ENCODE measurements at regions not wholly inside any gene's neighbourhood (a gene's known extent, or its start where the extent isn't known, plus 50 kb on each side); places are given as distances from the start of the nearest gene placed in this dataset.

GRCh38 chr10:36491926-36492325 lies 633.5 kb upstream of the ANKRD30A start:
- no peak overlapping the region for H3K4me2 ChIP-seq (ENCODE audit: insufficient read depth, low read length)
- FAIRE-seq: no peak
- H3K27me3 ChIP-seq (ENCODE audit: control insufficient read depth in 2 of 2, insufficient read depth in 2 of 2, low read length in 2 of 2): no peaks in the 10 kb centered on the region
- no peak for TF ChIP-seq MYC (IDR thresholded peaks at IDR 0.05; ENCODE audit: low read depth, low read length)
- TF ChIP-seq FOS (IDR thresholded peaks at IDR 0.05; ENCODE audit: borderline replicate concordance, insufficient read depth, low read length): no peak
- TF ChIP-seq, protein P1, sequence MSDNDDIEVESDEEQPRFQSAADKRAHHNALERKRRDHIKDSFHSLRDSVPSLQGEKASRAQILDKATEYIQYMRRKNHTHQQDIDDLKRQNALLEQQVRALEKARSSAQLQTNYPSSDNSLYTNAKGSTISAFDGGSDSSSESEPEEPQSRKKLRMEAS (IDR thresholded peaks at IDR 0.05; ENCODE audit: insufficient read depth, insufficient read length): no peak
- no peak for TF ChIP-seq POLR2AphosphoS5 (IDR thresholded peaks at IDR 0.05; ENCODE audit: insufficient read depth, low read depth, low read length)
- TF ChIP-seq GATA2 (IDR thresholded peaks at IDR 0.05; ENCODE audit: insufficient read depth, insufficient read length, low read depth, low read length): no peak
- no peak for TF ChIP-seq EZH2 (IDR thresholded peaks at IDR 0.05; ENCODE audit: borderline replicate concordance, low read depth, low read length, severe bottlenecking)
- TF ChIP-seq CTCF (IDR thresholded peaks at IDR 0.05; ENCODE audit: extremely low read depth in 1 of 2, insufficient read depth in 1 of 2, low read depth in 1 of 2, low read length in 2 of 2): no peak
- no peak for TF ChIP-seq POLR2A (IDR thresholded peaks at IDR 0.05; ENCODE audit: low read depth, low read length)
- no peak for TF ChIP-seq JUN (IDR thresholded peaks at IDR 0.05; ENCODE audit: borderline replicate concordance, insufficient read depth, insufficient read length, low read depth)
- ChIA-PET POLR2A (no interaction called here), CTCF (interaction anchor here (0.5 to 2.6 kb wide), 3 partner anchors 13 to 79 kb away, joined by 3 to 13 read pairs (median 4); no protein-coding TSS in a partner anchor)
- intact Hi-C loops (cut with micrococcal nuclease): loop anchor here (2.0 to 5.0 kb wide), 3 partner anchors 320 to 849 kb away; partner anchors contain the start of gene FZD8
- peaks cover 53% of the 10 kb centered on the region for H3K4me1 ChIP-seq (ENCODE audit: control insufficient read depth, extremely low read depth, insufficient read depth, low read length)
- H3K9ac ChIP-seq (replicated peaks; ENCODE audit: extremely low read depth, insufficient read depth, low read length): no peak overlapping the region
- no peaks in the 10 kb centered on the region for H4K20me1 ChIP-seq (replicated peaks; ENCODE audit: control insufficient read depth, extremely low read depth, insufficient read depth, low read length)
- no peak overlapping the region for H3K27ac ChIP-seq (ENCODE audit: insufficient read depth, low read depth, low read length)
- no peaks in the 10 kb centered on the region for H3K9me1 ChIP-seq (replicated peaks; ENCODE audit: control insufficient read depth, extremely low read depth, insufficient read depth, low read length)
- H2AFZ ChIP-seq (ENCODE audit: low read depth, low read length): no peak overlapping the region
- H3K36me3 ChIP-seq (ENCODE audit: control insufficient read depth in 2 of 2, extremely low read depth in 1 of 2, insufficient read depth in 2 of 2, low read length in 2 of 2): no peaks in the 10 kb centered on the region
- H3K79me2 ChIP-seq (ENCODE audit: control insufficient read depth, insufficient read depth, low read length): no peaks in the 10 kb centered on the region
- DNase-seq (ENCODE audit: low read depth, low spot score): no peak
- dilution Hi-C loops (cut with MboI; ENCODE audit: extremely low pct_ligation_motif_present, low sequenced_read_pairs): no loop called here
- BruUV-seq (replicated peaks): no TSS peak
- H3K9me3 ChIP-seq (replicated peaks; ENCODE audit: control insufficient read depth, insufficient read depth, low read length): no peaks in the 10 kb centered on the region
- H3K4me3 ChIP-seq (replicated peaks in 1 of 3; ENCODE audit: insufficient read depth in 1 of 3, low read depth in 1 of 3, low read length in 3 of 3): no peak overlapping the region

Data from endothelial cell of umbilical vein (primary cell).